ENCODE measurements at regions not wholly inside any gene's neighbourhood (a gene's known extent, or its start where the extent isn't known, plus 50 kb on each side); places are given as distances from the start of the nearest gene placed in this dataset.

DNA sequence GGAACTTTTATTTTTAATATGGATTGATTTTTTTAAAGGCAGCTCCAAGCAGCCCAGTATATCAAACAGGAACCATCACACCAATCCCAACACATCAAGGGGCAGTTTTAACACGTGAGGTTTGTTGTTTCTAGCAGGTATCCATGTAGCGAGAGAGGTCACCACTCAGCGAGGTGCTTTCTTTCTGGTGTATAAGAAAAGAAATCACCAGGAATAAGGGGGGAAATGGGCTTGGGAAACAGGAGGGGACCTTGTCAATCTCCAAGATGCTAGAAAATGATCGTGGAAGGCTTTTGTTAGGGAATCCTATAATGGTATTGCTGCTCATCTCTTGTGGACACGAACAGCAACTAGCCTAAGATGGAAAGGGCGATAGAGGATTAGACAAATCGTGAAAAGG lies 402.9 kb upstream of the ATP11B start:
- TF ChIP-seq POLR2A (IDR thresholded peaks at IDR 0.05; ENCODE audit: low read depth, low read length) (no peak), CTCF (IDR thresholded peaks at IDR 0.05; ENCODE audit: extremely low read depth in 1 of 2, insufficient read depth in 1 of 2, low read depth in 1 of 2, low read length in 2 of 2) (no peak), POLR2AphosphoS5 (IDR thresholded peaks at IDR 0.05; ENCODE audit: insufficient read depth, low read depth, low read length) (no peak)
